ENCODE measurements at regions not wholly inside any gene's neighbourhood (a gene's known extent, or its start where the extent isn't known, plus 50 kb on each side); places are given as distances from the start of the nearest gene placed in this dataset.

GRCh38 chr7:13060173-13060572 is 372.7 kb downstream of the ARL4A start:
- no peak overlapping the region for H3K4me2 ChIP-seq (replicated peaks; ENCODE audit: low read depth, low read length, poor library complexity, severe bottlenecking)
- no peak overlapping the region for H2AFZ ChIP-seq (ENCODE audit: insufficient read depth, low read depth, low read length, poor library complexity, severe bottlenecking)
- no peaks in the 10 kb centered on the region for H3K27me3 ChIP-seq (replicated peaks in 1 of 4; ENCODE audit: control extremely low read depth in 1 of 4, control insufficient read depth in 3 of 4, insufficient read depth in 4 of 4, low read length in 3 of 4)
- H3K27ac ChIP-seq (ENCODE audit: low read length in 2 of 2) = no peak overlapping the region
- H3K4me3 ChIP-seq (ENCODE audit: control extremely low read depth in 1 of 5, extremely low read depth in 1 of 5, insufficient read depth in 1 of 5, low read depth in 2 of 5, low read length in 4 of 5) = no peak overlapping the region
- WGBS (ENCODE audit: insufficient coverage) = no CpG with 5 or more reads among the region's 2 CpGs
- Mint-ChIP-seq H3K9me3 (ENCODE audit: insufficient read depth) (peaks cover 4% of the 10 kb centered on the region), H3K4me3 (no peak overlapping the region), H3K27me3 (peaks cover 3% of the 10 kb centered on the region), H3K27ac (no peak overlapping the region), H3K4me1 (peaks cover 37% of the 10 kb centered on the region)
- CTCF ChIA-PET = no interaction called here
- H3K9ac ChIP-seq (ENCODE audit: low read length) = no peak overlapping the region
- H4K20me1 ChIP-seq (ENCODE audit: control insufficient read depth, insufficient read depth, low read length, poor library complexity, severe bottlenecking) = no peaks in the 10 kb centered on the region
- intact Hi-C loops (cut with micrococcal nuclease) = no loop called here
- no peaks in the 10 kb centered on the region for H3K79me2 ChIP-seq (ENCODE audit: control insufficient read depth, insufficient read depth, low read length)
- DNase-seq = no peak
- H3K9me3 ChIP-seq (ENCODE audit: control extremely low read depth in 1 of 3, control insufficient read depth in 2 of 3, insufficient read depth in 1 of 3, low read length in 2 of 3) = peaks cover 0 to 5% (median 0%) of the 10 kb centered on the region in 3 donors
- H3K36me3 ChIP-seq (replicated peaks in 1 of 2; ENCODE audit: control extremely low read depth in 1 of 2, control insufficient read depth in 1 of 2, extremely low read depth in 1 of 2, insufficient read depth in 2 of 2, low read length in 1 of 2) = no peaks in the 10 kb centered on the region
- POLR2A ChIA-PET = no interaction called here
- no peak for TF ChIP-seq CTCF (IDR thresholded peaks at IDR 0.05)
- no peak for TF ChIP-seq EZH2 (IDR thresholded peaks at IDR 0.05; ENCODE audit: borderline replicate concordance, insufficient read depth, low read depth, low read length, poor library complexity, severe bottlenecking)
- no peak for ATAC-seq (ENCODE audit: low read depth)
- H3K4me1 ChIP-seq (ENCODE audit: control insufficient read depth in 2 of 2, insufficient read depth in 2 of 2, low read length in 2 of 2) = peaks cover 33 to 38% of the 10 kb centered on the region in 2 donors

- ChIA-PET POLR2A (no interaction called here), CTCF (no interaction called here)
- Histone ChIP-seq H3K27me3 (replicated peaks in 1 of 4; ENCODE audit: control extremely low read depth in 1 of 4, control insufficient read depth in 3 of 4, insufficient read depth in 4 of 4, low read length in 3 of 4) (no peaks in the 10 kb centered on the region), H2AFZ (ENCODE audit: insufficient read depth, low read depth, low read length, poor library complexity, severe bottlenecking) (no peak overlapping the region), H3K4me1 (ENCODE audit: control insufficient read depth in 2 of 2, insufficient read depth in 2 of 2, low read length in 2 of 2) (peaks cover 24 to 28% of the 10 kb centered on the region in 2 donors), H3K4me3 (ENCODE audit: control extremely low read depth in 1 of 5, extremely low read depth in 1 of 5, insufficient read depth in 1 of 5, low read depth in 2 of 5, low read length in 4 of 5) (no peak overlapping the region), H3K9me3 (ENCODE audit: control extremely low read depth in 1 of 3, control insufficient read depth in 2 of 3, insufficient read depth in 1 of 3, low read length in 2 of 3) (peaks cover 0 to 5% (median 0%) of the 10 kb centered on the region in 3 donors), H3K4me2 (replicated peaks; ENCODE audit: low read depth, low read length, poor library complexity, severe bottlenecking) (no peak overlapping the region), H3K36me3 (replicated peaks in 1 of 2; ENCODE audit: control extremely low read depth in 1 of 2, control insufficient read depth in 1 of 2, extremely low read depth in 1 of 2, insufficient read depth in 2 of 2, low read length in 1 of 2) (no peaks in the 10 kb centered on the region), H3K9ac (ENCODE audit: low read length) (no peak overlapping the region), H3K27ac (ENCODE audit: low read length in 2 of 2) (no peak overlapping the region), H4K20me1 (ENCODE audit: control insufficient read depth, insufficient read depth, low read length, poor library complexity, severe bottlenecking) (no peaks in the 10 kb centered on the region), H3K79me2 (ENCODE audit: control insufficient read depth, insufficient read depth, low read length) (no peaks in the 10 kb centered on the region)
- Mint-ChIP-seq H3K27ac (no peak overlapping the region), H3K4me1 (peaks cover 27% of the 10 kb centered on the region), H3K27me3 (peaks cover 3% of the 10 kb centered on the region), H3K9me3 (ENCODE audit: insufficient read depth) (peaks cover 4% of the 10 kb centered on the region), H3K4me3 (no peak overlapping the region)
- ATAC-seq (ENCODE audit: low read depth) = no peak
- intact Hi-C loops (cut with micrococcal nuclease) = no loop called here
- WGBS (ENCODE audit: insufficient coverage) = no CpG with 5 or more reads among the region's 4 CpGs
- TF ChIP-seq CTCF (IDR thresholded peaks at IDR 0.05) (no peak), EZH2 (IDR thresholded peaks at IDR 0.05; ENCODE audit: borderline replicate concordance, insufficient read depth, low read depth, low read length, poor library complexity, severe bottlenecking) (no peak)
- no peak for DNase-seq
Observed at GRCh38 chr7:13061115-13061514, 373.7 kb downstream of the ARL4A start.
